Skeletal muscle tissue (tissue), 3 donors: ENCODE measurements at regions not wholly inside any gene's neighbourhood (a gene's known extent, or its start where the extent isn't known, plus 50 kb on each side); places are given as distances from the start of the nearest gene placed in this dataset.
A peak's percentile ranks its signal among the peaks of the same experiment; 100 is the strongest.

Experiments
- H3K27ac ChIP-seq: one replicate; pipeline ENCODE4 v1.7.0; 2013; ENCODE audit warnings: mild to moderate bottlenecking, low read depth, low read length, inconsistent platforms
- H3K27me3 ChIP-seq, 3 donors: one replicate each; pipeline ENCODE4 v1.7.0; 2013; ENCODE audit warnings: low read length in 3 of 3; ENCODE audit not compliant: control insufficient read depth in 3 of 3, insufficient read depth in 3 of 3
- H3K36me3 ChIP-seq, 3 donors: one replicate each; pipeline ENCODE4 v1.7.0; 2013; ENCODE audit warnings: low read length in 3 of 3; ENCODE audit not compliant: control insufficient read depth in 3 of 3, insufficient read depth in 3 of 3
- H3K4me1 ChIP-seq, 3 donors: one replicate each; pipeline ENCODE4 v1.7.0; 2013; ENCODE audit warnings: low read length in 3 of 3, mild to moderate bottlenecking in 3 of 3; ENCODE audit not compliant: control insufficient read depth in 3 of 3, insufficient read depth in 3 of 3
- H3K4me3 ChIP-seq, 3 donors: one replicate each; pipeline ENCODE4 v1.7.0; 2013; ENCODE audit warnings: low read length in 3 of 3
- H3K9ac ChIP-seq, 3 donors: one replicate each; pipeline ENCODE4 v1.7.0; 2013; ENCODE audit warnings: low read length in 3 of 3, mild to moderate bottlenecking in 3 of 3, moderate library complexity in 2 of 3, low read depth in 1 of 3
- H3K9me3 ChIP-seq, 3 donors: one replicate each; pipeline ENCODE4 v1.7.0; 2013; ENCODE audit warnings: low read length in 3 of 3; ENCODE audit not compliant: control insufficient read depth in 3 of 3
- donor health status: Osteomylitis.

DNA sequence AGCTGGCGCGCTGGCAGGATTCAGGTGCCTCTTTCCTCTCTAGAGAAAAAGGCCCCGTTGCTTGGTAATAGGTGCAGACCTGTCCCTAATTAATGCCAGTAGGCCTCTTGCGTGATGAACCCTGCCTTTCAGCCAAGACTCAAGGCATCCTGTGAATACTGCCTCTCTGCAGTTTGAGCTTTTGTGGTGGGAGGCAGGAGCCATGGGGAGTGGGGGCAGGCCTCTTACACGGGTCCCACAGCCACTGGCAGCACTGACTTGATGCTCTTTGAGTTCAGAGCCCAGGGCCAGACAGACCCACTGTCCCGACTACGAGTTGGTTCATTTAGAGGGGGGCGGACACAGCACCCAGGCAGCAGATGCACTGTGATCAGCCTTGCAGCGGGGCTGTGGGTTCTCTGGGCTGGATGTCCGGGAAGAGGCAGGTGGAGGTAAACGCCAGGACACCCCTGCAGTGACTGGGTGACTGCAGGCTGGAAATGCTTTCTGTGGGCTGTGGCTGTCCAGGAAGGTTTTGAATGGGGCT lies 237.0 kb downstream of the SEC14L1 start:
- no peak overlapping the region for H3K9ac ChIP-seq
- no peaks in the 10 kb centered on the region for H3K9me3 ChIP-seq
- H3K27me3 ChIP-seq, result no peaks in the 10 kb centered on the region
- peak overlapping the region; percentile 2 for H3K27ac ChIP-seq
- H3K4me1 ChIP-seq, result peaks cover 54 to 85% (median 77%) of the 10 kb centered on the region in 3 donors
- no peaks in the 10 kb centered on the region for H3K36me3 ChIP-seq
- no peak overlapping the region for H3K4me3 ChIP-seq

GRCh38 chr17:77378318-77379064 lies 237.7 kb downstream of the SEC14L1 start:
- Histone ChIP-seq H3K4me1 (peaks cover 61 to 88% (median 84%) of the 10 kb centered on the region in 3 donors), H3K9ac (peak overlapping the region in 1 of 3 donors; percentile 8), H3K36me3 (no peaks in the 10 kb centered on the region), H3K27ac (no peak overlapping the region), H3K27me3 (no peaks in the 10 kb centered on the region), H3K9me3 (no peaks in the 10 kb centered on the region), H3K4me3 (no peak overlapping the region)

DNA sequence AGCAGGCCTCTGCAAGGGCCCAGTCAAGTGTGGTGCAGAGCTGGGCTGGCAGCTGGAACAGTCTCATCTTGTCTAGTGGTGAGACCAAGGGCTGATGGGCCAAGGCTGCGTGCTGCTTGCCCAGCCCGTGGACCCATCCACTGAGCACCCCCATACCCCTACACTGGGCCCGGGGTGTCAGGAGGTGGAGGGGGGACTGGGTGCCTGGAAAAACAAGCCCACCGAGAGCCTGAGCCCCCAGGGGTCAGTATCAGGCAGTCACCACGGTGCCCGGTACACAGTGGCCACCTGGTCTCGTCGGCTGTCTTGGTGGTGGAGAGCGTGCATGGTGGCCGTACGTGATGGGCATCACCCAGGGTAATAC lies 238.3 kb downstream of the SEC14L1 start:
- H3K36me3 ChIP-seq, result no peaks in the 10 kb centered on the region
- peaks cover 66 to 88% (median 87%) of the 10 kb centered on the region in 3 donors for H3K4me1 ChIP-seq
- no peak overlapping the region for H3K4me3 ChIP-seq
- peak overlapping the region; percentile 40 for H3K27ac ChIP-seq
- peak overlapping the region in 2 of 3 donors; percentile 8 to 33 for H3K9ac ChIP-seq
- H3K27me3 ChIP-seq, result no peaks in the 10 kb centered on the region
- H3K9me3 ChIP-seq, result no peaks in the 10 kb centered on the region

DNA sequence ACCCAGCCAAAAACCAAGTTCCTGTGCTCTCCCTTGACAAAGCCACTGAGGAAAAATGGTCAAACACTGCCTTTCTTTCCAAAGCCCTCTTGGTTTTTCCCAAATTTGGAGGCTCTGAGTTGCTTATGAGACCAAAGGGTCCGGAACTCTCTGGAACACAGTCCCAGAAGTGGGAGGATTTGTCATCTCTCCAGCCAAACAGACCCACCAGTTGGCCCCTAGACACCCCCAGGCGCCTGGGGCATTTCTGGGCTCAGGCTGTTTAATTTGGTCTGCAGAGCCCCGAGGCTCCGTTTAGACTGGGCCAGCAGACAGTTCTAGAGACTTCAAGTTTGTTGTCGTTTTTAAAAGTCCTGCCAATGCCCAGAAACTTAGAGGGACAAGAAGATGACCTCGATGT lies 239.1 kb downstream of the SEC14L1 start:
- H3K27me3 ChIP-seq, result no peaks in the 10 kb centered on the region
- H3K27ac ChIP-seq, result peak overlapping the region; percentile 40
- H3K9ac ChIP-seq, result no peak overlapping the region
- peaks cover 69 to 89% (median 88%) of the 10 kb centered on the region in 3 donors for H3K4me1 ChIP-seq
- H3K9me3 ChIP-seq, result no peaks in the 10 kb centered on the region
- no peak overlapping the region for H3K4me3 ChIP-seq
- no peaks in the 10 kb centered on the region for H3K36me3 ChIP-seq

DNA sequence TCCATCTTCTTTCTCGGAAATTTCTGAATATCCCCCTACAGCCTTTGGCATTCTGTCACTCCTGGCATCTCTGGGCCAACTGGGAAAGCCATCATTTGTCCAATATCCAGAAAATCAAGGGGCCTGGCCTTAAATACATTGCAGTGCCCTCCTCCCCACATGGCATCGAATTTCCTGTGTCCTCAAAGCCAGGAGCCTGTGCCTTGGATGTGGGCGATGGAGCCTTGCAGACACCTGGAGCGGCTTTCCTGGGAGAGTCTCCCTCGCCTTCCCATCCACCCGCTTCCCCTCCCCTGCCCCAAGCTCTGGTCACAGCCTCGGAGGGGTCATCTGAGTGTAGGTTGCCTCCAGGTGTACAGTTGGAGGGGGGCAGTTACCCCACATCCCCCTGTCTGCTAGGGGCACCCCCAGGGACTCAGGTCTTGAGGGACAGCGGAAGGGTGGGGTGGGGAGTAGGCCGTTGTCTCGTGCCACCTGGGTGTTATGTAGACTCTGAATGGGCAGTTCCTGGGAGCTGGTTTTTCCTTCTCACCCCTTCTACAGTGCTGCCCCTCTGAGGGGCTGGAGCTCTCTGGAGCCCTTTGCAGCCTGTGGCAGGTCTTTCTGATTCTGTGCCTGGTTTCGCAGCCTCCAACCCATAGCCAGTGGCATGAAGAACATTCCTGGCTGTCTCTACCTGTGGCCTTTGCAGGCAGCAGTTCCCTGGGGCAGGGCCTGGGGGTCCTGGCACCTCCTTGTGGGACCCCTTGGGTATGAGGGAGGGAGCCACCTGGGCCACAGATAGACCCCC lies 239.8 kb downstream of the SEC14L1 start:
- Histone ChIP-seq H3K9ac (peak overlapping the region in 1 of 3 donors; percentile 45), H3K27ac (no peak overlapping the region), H3K4me3 (no peak overlapping the region), H3K9me3 (no peaks in the 10 kb centered on the region), H3K27me3 (no peaks in the 10 kb centered on the region), H3K4me1 (peaks cover 64 to 85% (median 84%) of the 10 kb centered on the region in 3 donors), H3K36me3 (no peaks in the 10 kb centered on the region)

- H3K4me3 ChIP-seq, result no peak overlapping the region
- H3K27ac ChIP-seq, result no peak overlapping the region
- H3K27me3 ChIP-seq, result no peaks in the 10 kb centered on the region
- H3K4me1 ChIP-seq, result peaks cover 66 to 85% (median 84%) of the 10 kb centered on the region in 3 donors
- no peaks in the 10 kb centered on the region for H3K9me3 ChIP-seq
- no peaks in the 10 kb centered on the region for H3K36me3 ChIP-seq
- peak overlapping the region in 1 of 3 donors; percentile 45 for H3K9ac ChIP-seq
Observed at GRCh38 chr17:77381185-77381700, 240.5 kb downstream of the SEC14L1 start.

GRCh38 chr17:77381731-77382130 lies 241.0 kb downstream of the SEC14L1 start:
- Histone ChIP-seq H3K4me3 (no peak overlapping the region), H3K4me1 (peaks cover 71 to 85% (median 84%) of the 10 kb centered on the region in 3 donors), H3K27me3 (no peaks in the 10 kb centered on the region), H3K9me3 (no peaks in the 10 kb centered on the region), H3K9ac (peak overlapping the region in 1 of 3 donors; percentile 45), H3K36me3 (no peaks in the 10 kb centered on the region), H3K27ac (no peak overlapping the region)

GRCh38 chr17:77382356-77382911 lies 241.7 kb downstream of the SEC14L1 start:
- no peaks in the 10 kb centered on the region for H3K9me3 ChIP-seq
- H3K9ac ChIP-seq, result peak overlapping the region in 1 of 3 donors; percentile 25
- H3K4me1 ChIP-seq, result peaks cover 76 to 87% (median 87%) of the 10 kb centered on the region in 3 donors
- no peaks in the 10 kb centered on the region for H3K36me3 ChIP-seq
- no peak overlapping the region for H3K4me3 ChIP-seq
- H3K27ac ChIP-seq, result no peak overlapping the region
- no peaks in the 10 kb centered on the region for H3K27me3 ChIP-seq

GRCh38 chr17:77382966-77383612 lies 242.3 kb downstream of the SEC14L1 start:
- H3K9me3 ChIP-seq, result no peaks in the 10 kb centered on the region
- no peaks in the 10 kb centered on the region for H3K27me3 ChIP-seq
- peak overlapping the region; percentile 13 for H3K27ac ChIP-seq
- H3K9ac ChIP-seq, result peak overlapping the region in 1 of 3 donors; percentile 70
- H3K4me1 ChIP-seq, result peaks cover 78 to 85% (median 84%) of the 10 kb centered on the region in 3 donors
- H3K4me3 ChIP-seq, result no peak overlapping the region
- no peaks in the 10 kb centered on the region for H3K36me3 ChIP-seq
